ENCODE measurements at regions not wholly inside any gene's neighbourhood (a gene's known extent, or its start where the extent isn't known, plus 50 kb on each side); places are given as distances from the start of the nearest gene placed in this dataset.
"Not testable (repeated sequence)": the region's sequence is repeated elsewhere in the genome, so short reads cannot be mapped to it uniquely, and the experiment has no call there.

DNA sequence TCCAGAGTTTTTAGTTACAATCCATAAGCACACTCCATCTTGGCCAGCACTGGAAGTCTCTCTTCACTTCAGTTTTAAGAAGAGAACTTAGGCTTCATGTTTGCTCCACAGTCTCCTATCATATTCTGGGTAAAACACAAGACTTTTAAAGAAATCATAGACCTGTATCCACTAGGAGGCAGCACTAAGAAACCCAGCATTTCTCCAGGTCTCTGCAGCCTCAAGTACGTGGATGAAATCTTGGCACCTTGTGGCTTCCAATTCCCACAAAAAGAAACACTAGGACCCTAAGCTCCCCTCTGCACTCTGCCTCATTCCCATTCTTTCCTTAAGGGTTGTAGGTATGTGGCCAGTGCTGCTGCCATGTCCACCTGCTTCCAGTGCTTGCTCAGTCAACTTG is 367.3 kb upstream of the CASK start:
- no peak for DNase-seq (ENCODE audit: low spot score)

DNA sequence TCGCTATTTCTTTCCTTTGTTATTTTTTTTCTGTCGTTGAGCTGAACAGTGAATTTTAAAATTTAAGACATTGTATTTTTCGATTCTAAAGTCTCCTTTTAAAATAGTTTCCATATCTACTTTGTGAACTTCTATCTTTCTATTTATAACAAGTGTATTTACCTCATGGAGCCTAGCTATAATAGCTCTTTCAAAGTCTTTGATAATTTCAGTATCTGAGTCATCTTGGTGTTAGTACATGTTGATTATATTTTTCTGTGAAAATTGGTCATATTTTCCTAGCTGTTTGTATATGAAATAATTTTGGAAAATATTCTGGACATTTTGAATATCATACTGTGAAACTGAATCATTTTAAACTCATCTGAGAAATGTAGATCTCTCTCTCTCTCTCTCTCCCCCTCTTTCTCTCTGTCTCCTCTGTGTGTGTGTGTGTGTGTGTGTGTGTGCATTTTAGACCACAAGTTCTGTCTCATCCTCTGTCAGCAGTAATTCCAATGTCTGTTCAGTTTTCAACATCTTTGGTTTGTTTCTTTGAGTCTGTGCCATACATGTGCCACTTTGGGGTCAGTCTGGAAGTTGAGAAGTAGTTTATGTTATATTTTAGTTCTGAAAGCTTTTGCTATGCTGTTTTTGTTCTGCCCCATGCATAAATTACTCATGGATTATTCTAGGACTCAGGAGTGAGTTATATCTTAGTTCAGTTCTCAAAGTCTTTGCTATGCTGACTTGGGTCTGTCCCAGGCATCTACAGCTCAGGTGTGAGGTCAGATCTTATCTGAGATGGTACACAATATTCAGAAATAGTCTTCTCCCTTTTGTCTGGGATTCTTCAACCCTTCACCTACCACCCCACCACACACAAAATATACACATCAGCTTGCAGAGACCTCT is 366.4 kb upstream of the CASK start:
- no peak for DNase-seq (ENCODE audit: low spot score)

- DNase-seq (ENCODE audit: low spot score), result not testable (repeated sequence)
Observed at GRCh38 chrX:42285681-42286080, 362.3 kb upstream of the CASK start.

- peak; percentile 34 for DNase-seq (ENCODE audit: low spot score)
Observed at GRCh38 chrX:42276982-42277690, 353.8 kb upstream of the CASK start.

DNA sequence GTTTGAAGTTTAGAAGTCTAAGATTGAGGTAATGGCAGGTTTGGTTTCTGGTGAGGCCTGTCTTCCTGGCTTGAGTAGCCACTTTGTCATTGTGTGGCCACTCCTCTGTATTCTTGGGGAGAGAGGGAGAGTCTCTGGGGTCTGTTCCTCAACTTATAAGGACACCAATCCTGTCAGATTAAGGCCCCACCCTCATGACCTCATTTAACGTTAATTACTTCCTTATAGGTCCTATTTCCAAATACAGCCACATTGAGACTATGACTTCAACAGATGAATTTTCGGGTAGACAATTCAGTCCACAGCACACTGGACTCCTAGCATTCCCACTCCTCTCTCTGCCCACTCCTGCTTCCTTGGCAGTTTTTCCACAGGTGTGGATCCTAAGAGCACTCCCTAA is 350.8 kb upstream of the CASK start:
- DNase-seq (ENCODE audit: low spot score), result no peak

DNA sequence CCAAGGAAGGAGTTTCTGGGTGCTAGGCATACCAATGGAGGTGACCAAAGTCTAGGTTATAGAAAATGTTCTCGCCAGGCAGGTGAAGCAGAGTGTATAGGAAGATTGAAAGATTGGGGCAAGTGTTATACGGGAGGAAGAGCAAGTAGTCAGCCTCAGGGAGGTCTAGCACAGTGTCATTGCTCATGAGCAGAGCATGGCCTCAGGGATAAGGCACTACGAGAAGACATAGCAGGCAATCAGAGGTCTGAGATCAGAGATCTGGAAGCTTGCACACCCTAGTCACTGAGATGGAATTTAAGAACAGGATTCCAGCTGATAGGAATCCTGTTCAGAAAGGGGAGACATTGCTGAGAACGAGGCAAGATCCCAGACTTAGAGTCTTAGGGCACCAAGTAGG is 350.0 kb upstream of the CASK start:
- DNase-seq (ENCODE audit: low spot score), result no peak

DNA sequence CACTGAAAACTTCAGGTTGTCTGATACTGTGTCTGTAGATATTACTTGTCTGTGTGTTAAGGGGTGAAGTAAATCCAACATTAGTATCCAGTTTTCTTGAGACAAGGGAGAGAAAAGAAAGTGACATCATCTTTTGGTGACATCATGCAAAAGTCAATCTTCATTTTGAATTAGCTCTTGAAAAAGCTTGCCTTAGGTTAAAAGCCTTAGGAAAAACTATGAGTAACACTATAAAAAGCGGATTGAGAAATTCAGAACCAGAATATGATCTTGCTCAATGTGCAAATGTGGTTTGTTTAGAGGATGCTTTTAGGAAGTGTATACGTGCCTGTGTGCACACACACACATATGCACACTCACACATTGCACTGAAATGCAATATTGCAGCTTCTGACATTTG is 345.8 kb upstream of the CASK start:
- DNase-seq (ENCODE audit: low spot score), result no peak

- DNase-seq (ENCODE audit: low spot score), result no peak
Observed at GRCh38 chrX:42260854-42261253, 337.5 kb upstream of the CASK start.

- no peak for DNase-seq (ENCODE audit: low spot score)
Observed at GRCh38 chrX:42248226-42248625, 324.9 kb upstream of the CASK start.

- DNase-seq (ENCODE audit: low spot score), result no peak
Observed at GRCh38 chrX:42247241-42247640, 323.9 kb upstream of the CASK start.

GRCh38 chrX:42246814-42247213 is 323.5 kb upstream of the CASK start:
- DNase-seq (ENCODE audit: low spot score), result no peak

DNA sequence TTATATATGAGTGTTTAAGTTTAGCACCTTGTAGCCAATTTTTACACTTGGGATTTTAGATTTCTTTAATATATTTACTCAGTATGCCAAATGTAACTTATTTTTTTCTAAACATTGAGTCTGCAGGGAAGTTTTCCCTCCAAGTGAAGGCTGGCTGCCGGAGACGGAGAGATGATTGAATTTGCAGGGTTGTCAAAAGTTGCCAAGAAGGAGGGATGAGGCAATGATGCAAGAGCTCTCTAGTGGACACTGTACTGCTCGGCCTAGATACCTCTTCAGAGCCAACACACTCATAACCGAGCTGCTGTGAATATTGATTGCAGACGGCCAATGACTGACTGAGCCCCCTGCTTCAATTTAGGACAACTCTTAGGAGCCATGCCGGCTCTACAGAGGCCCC is 318.6 kb upstream of the CASK start:
- no peak for DNase-seq (ENCODE audit: low spot score)

DNA sequence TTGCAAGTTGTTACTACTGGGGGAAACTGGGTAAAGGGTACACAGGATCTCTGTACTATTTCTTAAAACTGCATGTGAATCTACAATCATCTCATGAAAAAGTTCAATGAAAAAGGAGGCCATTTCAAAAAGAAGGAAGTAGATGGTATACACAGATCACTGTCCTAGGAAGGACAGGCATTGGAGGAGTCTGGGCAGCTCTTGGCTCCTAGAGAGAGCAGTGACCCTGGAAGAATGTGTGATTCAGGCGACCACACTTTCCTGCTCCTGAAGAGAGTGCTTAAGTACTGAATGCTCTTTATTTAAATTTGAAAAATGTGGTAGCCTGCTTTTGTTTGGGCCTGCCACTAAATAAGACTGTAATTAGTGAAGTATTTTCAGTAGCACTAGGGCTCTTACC is 318.1 kb upstream of the CASK start:
- DNase-seq (ENCODE audit: low spot score), result no peak

DNA sequence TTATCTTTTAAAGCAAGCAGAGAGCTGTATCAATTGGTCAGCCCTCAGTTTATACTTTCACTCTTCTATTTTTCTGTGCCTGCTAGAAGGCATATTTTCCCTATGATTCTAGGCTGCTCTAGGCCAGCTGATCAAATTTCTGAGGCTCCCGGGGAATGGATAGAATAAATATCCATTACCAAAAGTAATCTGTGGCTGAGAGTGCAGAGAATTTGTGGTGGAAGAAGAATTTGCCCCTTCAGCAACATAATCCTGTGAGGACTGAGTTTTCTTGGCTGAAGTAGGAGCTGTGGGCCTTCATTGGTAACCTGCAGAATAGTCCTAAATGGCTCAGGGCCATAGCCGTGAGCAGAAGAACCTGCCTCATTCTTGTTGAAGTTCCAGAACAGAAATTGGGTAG is 314.6 kb upstream of the CASK start:
- DNase-seq (ENCODE audit: low spot score), result no peak

- DNase-seq (ENCODE audit: low spot score), result no peak
Observed at GRCh38 chrX:42229533-42229932, 306.2 kb upstream of the CASK start.

DNA sequence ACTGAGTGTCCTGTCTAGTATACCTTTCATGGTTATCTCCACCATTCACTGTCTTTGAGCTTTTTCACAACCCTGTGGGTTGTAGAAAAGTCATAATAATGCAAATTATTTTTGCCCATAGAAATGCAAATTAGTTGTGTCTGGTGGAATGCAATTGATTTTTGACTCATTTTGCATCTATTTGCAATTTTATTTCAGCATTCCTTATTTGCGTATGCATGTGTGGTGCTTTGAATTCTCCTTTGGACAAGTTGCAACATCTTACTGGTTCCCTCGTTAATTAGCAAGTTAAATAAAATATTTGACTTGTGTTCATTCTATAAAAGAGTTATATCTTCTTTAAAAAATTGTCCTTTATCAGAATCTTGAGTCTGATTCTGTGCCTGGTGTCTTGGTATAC is 297.3 kb upstream of the CASK start:
- DNase-seq (ENCODE audit: low spot score), result no peak

GRCh38 chrX:42220083-42220482 is 296.7 kb upstream of the CASK start:
- no peak for DNase-seq (ENCODE audit: low spot score)

GRCh38 chrX:42219231-42219630 is 295.9 kb upstream of the CASK start:
- DNase-seq (ENCODE audit: low spot score), result no peak

- DNase-seq (ENCODE audit: low spot score), result no peak
Observed at GRCh38 chrX:42195506-42195905, 272.2 kb upstream of the CASK start.

GRCh38 chrX:42189576-42189975 is 266.2 kb upstream of the CASK start:
- DNase-seq (ENCODE audit: low spot score), result no peak

DNA sequence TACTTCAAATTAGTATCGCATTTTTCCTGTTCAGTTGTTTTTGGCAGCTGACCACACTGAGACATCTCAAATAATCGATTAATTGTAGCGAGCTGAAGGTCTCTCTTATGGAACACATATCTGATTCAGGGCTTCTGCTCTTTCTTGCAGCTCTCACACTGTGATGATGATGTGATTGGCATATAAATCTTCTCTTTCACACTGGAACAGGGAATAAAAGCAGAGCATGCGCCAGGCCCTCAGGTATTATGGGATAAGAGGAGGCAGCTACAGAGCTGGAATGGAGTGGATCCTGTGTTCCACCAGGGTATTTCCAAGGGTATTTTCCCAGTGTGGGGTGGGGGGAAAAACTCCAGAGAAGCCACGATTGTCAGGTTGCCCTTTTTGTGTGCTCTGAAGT is 265.4 kb upstream of the CASK start:
- no peak for DNase-seq (ENCODE audit: low spot score)

DNA sequence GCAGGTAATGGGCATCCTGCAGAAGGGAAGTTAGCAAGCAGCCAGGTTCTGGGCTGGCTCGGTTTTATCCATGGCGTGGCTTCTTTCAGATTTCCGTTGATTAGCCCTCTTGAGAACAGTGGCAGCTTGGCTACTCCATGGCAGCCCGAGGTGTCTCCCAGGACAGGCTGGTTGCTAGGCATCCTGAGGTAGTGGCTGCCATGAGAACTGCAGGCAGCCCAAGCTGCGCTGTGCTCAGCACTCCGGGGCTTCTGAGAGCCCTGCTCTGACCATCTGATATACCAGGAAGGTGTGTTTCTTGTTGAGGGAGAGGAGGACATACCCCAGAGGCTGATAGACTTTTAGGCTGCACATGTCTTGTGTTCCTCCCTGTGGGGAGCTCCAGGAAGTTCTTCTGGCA is 253.4 kb upstream of the CASK start:
- DNase-seq (ENCODE audit: low spot score), result no peak

- DNase-seq (ENCODE audit: low spot score), result no peak
Observed at GRCh38 chrX:42175843-42176242, 252.5 kb upstream of the CASK start.

- not testable (repeated sequence) for DNase-seq (ENCODE audit: low spot score)
Observed at GRCh38 chrX:42157923-42158322, 234.6 kb upstream of the CASK start.
